HG03520 (cell line): ENCODE measurements at regions not wholly inside any gene's neighbourhood (a gene's known extent, or its start where the extent isn't known, plus 50 kb on each side); places are given as distances from the start of the nearest gene placed in this dataset.

Experiments used
- ATAC-seq: cut with Tn5 transposase; IDR thresholded peaks from one replicate; pipeline ENCODE4 v1.9.1; 2021; ENCODE audit warnings: mild to moderate bottlenecking, moderate library complexity; ENCODE audit not compliant: unreplicated experiment

GRCh38 chr6:151753581-151753980 is 53.9 kb upstream of the ESR1 start:
- no peak for ATAC-seq

- ATAC-seq = peak; percentile 98
Observed at GRCh38 chr6:151757506-151757955, 50.0 kb upstream of the ESR1 start.
